ENCODE measurements at regions not wholly inside any gene's neighbourhood (a gene's known extent, or its start where the extent isn't known, plus 50 kb on each side); places are given as distances from the start of the nearest gene placed in this dataset.
A peak's percentile ranks its signal among the peaks of the same experiment; 100 is the strongest.

GRCh38 chr5:67966712-67967111 is 248.8 kb upstream of the PIK3R1 start:
- Mint-ChIP-seq H3K27me3 (ENCODE audit: insufficient read depth, low read depth) (peaks cover 8% of the 10 kb centered on the region), H3K4me3 (no peak overlapping the region), H3K4me1 (peaks cover 7% of the 10 kb centered on the region), H3K27ac (no peak overlapping the region), H3K9me3 (no peaks in the 10 kb centered on the region), H3K36me3 (no peaks in the 10 kb centered on the region)
- no peak overlapping the region for H3K4me2 ChIP-seq
- H3F3A ChIP-seq (ENCODE audit: low read depth), result no peaks in the 10 kb centered on the region
- H3K4me3 ChIP-seq, result no peak overlapping the region
- no peak for DNase-seq (ENCODE audit: low spot score)
- TF ChIP-seq EZH2phosphoT487 (IDR thresholded peaks at IDR 0.05) (no peak), CTCF (IDR thresholded peaks at IDR 0.05) (no peak), EZH2 (IDR thresholded peaks at IDR 0.05) (no peak)
- no peaks in the 10 kb centered on the region for H3K9me3 ChIP-seq (ENCODE audit: low read depth)
- no peaks in the 10 kb centered on the region for H3K4me1 ChIP-seq
- no peaks in the 10 kb centered on the region for H3K36me3 ChIP-seq
- no peaks in the 10 kb centered on the region for H3K27me3 ChIP-seq
- no peak overlapping the region for H3K9ac ChIP-seq
- H4K20me1 ChIP-seq (ENCODE audit: low read depth), result no peaks in the 10 kb centered on the region
- H3K27ac ChIP-seq, result no peak overlapping the region
- H2AFZ ChIP-seq (replicated peaks), result no peak overlapping the region
- H3K79me2 ChIP-seq (ENCODE audit: low read depth), result no peaks in the 10 kb centered on the region

- H3K9me3 Mint-ChIP-seq, result no peaks in the 10 kb centered on the region
- peaks cover 1% of the 10 kb centered on the region for H3K4me1 ChIP-seq
- no peaks in the 10 kb centered on the region for H3K9me3 ChIP-seq (ENCODE audit: low read depth)
- H3K27me3 ChIP-seq, result no peaks in the 10 kb centered on the region
- no peak overlapping the region for H3K4me3 ChIP-seq
- H2AFZ ChIP-seq (replicated peaks), result no peak overlapping the region
- no peak overlapping the region for H3K27ac ChIP-seq
- H3K79me2 ChIP-seq (ENCODE audit: low read depth), result no peaks in the 10 kb centered on the region
- no peak for TF ChIP-seq EZH2 (IDR thresholded peaks at IDR 0.05)
- no peak for TF ChIP-seq CTCF (IDR thresholded peaks at IDR 0.05)
- TF ChIP-seq EZH2phosphoT487 (IDR thresholded peaks at IDR 0.05), result no peak
- H3F3A ChIP-seq (ENCODE audit: low read depth), result no peaks in the 10 kb centered on the region
- H3K27ac Mint-ChIP-seq, result no peak overlapping the region
- no peak overlapping the region for H3K9ac ChIP-seq
- no peaks in the 10 kb centered on the region for H3K36me3 Mint-ChIP-seq
- no peak overlapping the region for H3K4me2 ChIP-seq
- no peak overlapping the region for H3K4me3 Mint-ChIP-seq
- no peaks in the 10 kb centered on the region for H3K36me3 ChIP-seq
- H3K27me3 Mint-ChIP-seq (ENCODE audit: insufficient read depth, low read depth), result peaks cover 6% of the 10 kb centered on the region
- H4K20me1 ChIP-seq (ENCODE audit: low read depth), result no peaks in the 10 kb centered on the region
- peaks cover 14% of the 10 kb centered on the region for H3K4me1 Mint-ChIP-seq
- no peak for DNase-seq (ENCODE audit: low spot score)
These were observed 250.9 kb upstream of the PIK3R1 start for GRCh38 chr5:67964619-67965018.

- Histone ChIP-seq H3K9ac (no peak overlapping the region), H3K27me3 (no peaks in the 10 kb centered on the region), H3K27ac (no peak overlapping the region), H3K4me3 (no peak overlapping the region), H3K4me1 (peaks cover 8% of the 10 kb centered on the region), H3K9me3 (ENCODE audit: low read depth) (no peaks in the 10 kb centered on the region), H4K20me1 (ENCODE audit: low read depth) (no peaks in the 10 kb centered on the region), H3K4me2 (no peak overlapping the region), H3F3A (ENCODE audit: low read depth) (no peaks in the 10 kb centered on the region), H2AFZ (replicated peaks) (peak overlapping the region; percentile 47), H3K36me3 (no peaks in the 10 kb centered on the region), H3K79me2 (ENCODE audit: low read depth) (no peaks in the 10 kb centered on the region)
- no peak overlapping the region for H3K4me3 Mint-ChIP-seq
- DNase-seq (ENCODE audit: low spot score), result no peak
- no peaks in the 10 kb centered on the region for H3K36me3 Mint-ChIP-seq
- H3K27ac Mint-ChIP-seq, result no peak overlapping the region
- peaks cover 6% of the 10 kb centered on the region for H3K27me3 Mint-ChIP-seq (ENCODE audit: insufficient read depth, low read depth)
- peaks cover 14% of the 10 kb centered on the region for H3K4me1 Mint-ChIP-seq
- no peaks in the 10 kb centered on the region for H3K9me3 Mint-ChIP-seq
- TF ChIP-seq CTCF (IDR thresholded peaks at IDR 0.05) (no peak), EZH2phosphoT487 (IDR thresholded peaks at IDR 0.05) (no peak), EZH2 (IDR thresholded peaks at IDR 0.05) (no peak)
These were observed 251.6 kb upstream of the PIK3R1 start for GRCh38 chr5:67963789-67964519.

Measured in neural progenitor cell (in vitro differentiated cells).